Fibroblast of skin of left biceps (primary cell): ENCODE measurements at regions not wholly inside any gene's neighbourhood (a gene's known extent, or its start where the extent isn't known, plus 50 kb on each side); places are given as distances from the start of the nearest gene placed in this dataset.
"Not testable (repeated sequence)": the region's sequence is repeated elsewhere in the genome, so short reads cannot be mapped to it uniquely, and the experiment has no call there.

Experiments
- DNase-seq, 2 experiments: peaks; one replicate each; pipeline ENCODE4 v3.0.0-alpha.2; 2013; ENCODE audit warnings: low read depth in 2 of 2

DNA sequence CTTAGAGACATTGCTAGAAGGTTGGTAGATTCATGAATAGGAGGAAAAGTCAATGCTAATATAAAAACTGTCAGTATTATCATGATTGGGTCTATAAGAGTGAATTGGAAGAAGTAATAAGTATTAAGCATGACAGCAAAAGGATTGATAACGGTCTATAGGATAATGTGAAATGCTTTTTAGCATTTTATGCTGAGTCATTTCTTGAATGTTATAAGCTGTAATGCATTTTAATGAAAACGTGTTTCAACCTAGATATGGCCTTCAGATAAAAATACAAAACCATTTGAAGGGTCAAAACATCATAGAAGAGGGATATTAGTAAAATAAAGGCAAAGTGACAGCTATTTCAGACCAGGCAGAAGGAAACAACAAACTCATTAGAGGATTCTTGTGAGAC lies 353.5 kb downstream of the SH2D1A start:
- DNase-seq, result no peak

DNA sequence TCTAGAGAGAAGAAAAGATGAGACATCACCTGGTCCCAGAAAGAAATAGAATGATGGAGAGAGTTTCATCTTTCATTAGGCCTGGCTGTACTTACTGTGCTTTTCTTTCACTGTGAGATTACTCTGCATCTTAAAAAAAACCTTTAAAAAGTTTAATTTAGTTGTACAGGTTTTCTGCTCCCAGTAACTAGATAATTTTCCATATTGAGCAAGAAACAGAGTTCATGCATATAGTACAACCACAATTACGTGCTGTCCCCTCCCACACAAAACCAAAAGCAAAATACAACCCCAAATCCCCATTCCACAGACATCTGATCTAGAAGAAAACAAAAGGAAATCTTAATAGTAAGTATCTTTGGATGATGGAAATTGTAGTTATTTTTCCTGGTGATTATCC lies 371.2 kb downstream of the SH2D1A start:
- DNase-seq, result no peak

DNA sequence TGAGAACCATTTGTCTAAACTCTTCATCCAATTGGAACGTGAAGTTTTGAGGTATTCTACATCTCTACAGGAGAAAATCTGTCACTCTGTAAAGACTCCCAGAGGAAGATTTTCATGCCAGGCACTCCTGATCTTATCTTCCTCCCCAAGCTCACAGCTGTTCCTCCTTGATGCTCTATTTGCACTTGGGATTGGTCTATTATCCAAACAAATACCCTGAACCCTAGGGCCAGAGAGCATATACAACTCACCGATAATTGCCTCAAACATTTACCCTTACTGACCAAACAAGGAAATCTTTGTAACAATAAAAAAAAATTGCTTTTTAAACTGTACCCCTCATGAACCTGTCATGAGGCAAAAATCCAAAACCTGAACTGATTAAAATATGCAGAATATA lies 372.7 kb downstream of the SH2D1A start:
- no peak for DNase-seq

DNA sequence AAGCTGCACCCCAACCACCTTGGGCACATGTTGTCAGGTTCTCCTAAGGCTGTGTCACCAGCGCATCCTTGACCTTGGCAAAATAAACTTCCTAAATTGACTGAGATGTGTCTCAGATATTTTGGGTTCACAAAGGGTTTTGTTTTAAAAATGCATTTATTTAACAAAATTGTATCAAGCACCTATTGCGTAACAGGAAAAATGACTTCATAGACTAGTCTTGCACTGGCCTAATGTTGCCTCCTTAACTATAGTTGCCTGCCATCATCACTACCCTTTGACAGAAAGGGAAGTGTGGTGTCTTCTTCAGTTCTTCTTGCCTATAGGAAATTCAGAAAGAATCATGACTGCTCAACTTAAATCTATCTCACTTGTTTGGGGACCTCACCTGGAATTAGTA lies 374.2 kb downstream of the SH2D1A start:
- DNase-seq, result no peak

DNA sequence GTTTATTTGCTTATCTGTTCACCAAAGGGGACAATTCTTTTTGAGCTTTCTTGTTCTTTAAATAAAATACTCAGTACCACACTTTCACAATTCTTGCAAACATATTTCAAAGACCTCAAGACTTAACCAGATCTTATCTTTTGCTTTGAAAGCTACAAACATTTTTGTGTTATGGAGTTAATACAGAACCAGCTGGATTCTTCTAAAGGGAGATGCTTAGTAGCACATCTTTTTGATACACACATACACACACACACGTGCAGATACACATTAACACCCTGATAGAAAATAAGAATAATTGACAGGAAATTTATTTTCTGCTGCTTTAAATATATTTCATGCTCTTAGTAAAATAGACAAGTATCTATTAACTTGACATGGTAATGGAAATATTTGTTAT lies 379.1 kb downstream of the SH2D1A start:
- DNase-seq, result no peak

DNA sequence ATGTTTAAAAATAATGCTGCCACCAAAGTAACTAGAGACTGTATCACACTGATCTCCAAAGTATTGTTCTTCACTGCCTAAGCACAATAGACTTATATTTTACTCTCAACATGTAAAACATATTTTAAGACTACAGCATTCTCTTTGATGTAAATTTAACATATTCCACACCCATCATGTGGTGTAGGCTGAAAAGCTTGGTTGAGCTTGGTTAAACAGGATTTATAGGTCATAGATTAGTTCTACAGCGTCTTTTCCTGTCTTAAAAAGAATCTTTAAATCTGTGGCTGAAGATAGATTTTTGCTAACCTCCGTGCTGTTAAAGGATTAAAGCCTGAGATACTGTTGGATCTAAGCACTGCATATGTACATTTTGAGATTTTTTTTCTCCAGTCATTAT lies 379.9 kb downstream of the SH2D1A start:
- DNase-seq, result no peak

DNA sequence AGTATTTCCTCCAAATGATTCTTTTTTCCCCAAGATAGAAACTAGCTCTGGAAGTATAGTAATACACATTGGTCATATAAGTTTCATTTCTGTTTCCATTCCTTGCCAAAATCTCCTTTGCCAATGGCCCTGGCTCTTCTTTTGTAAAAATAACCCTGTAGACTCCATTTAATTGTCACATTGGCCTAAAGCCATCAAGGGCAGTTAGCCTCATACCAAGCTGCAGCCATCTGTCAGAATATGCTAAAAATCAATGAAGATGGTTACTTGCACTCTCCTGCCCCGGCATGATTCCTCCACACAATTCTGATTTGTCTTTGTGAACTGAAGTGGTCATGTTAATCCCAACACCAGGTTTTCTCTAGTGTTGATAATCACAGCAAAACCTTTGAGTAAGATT lies 380.5 kb downstream of the SH2D1A start:
- no peak for DNase-seq

DNA sequence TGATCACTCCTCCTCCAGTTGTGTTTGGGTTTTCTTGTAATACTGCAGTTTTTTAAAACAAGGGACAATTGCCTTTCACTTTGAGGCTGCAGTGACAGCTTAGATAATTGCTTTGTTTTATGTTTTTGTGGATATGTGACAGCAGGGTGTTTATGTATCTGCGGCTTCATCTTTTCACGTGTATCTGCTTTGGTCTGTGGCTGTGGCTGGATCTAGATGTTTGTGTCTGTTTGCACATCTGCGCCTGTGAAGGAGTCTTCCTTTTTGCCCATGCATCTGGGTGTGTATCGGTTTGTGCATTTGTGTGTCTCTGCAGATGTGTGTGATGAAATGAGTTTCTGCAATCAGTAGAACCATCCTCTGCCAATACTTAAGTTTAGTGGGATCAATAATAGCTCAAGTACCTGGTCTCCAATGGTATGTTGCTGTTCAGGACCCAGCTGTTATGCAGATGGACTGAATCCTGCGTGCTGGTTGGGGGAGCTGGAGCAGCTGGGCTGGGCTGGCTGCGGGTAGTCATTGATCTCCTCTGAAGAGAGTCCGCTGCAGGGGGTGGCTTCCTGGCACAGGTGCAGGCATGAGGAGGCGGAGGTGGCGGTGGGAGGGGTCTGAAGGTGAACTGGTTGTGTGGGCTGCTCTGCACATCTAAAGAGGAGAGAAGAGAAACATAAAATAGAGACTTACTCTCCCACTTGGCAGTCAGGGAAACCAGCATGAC lies 390.3 kb downstream of the SH2D1A start:
- no peak for DNase-seq

DNA sequence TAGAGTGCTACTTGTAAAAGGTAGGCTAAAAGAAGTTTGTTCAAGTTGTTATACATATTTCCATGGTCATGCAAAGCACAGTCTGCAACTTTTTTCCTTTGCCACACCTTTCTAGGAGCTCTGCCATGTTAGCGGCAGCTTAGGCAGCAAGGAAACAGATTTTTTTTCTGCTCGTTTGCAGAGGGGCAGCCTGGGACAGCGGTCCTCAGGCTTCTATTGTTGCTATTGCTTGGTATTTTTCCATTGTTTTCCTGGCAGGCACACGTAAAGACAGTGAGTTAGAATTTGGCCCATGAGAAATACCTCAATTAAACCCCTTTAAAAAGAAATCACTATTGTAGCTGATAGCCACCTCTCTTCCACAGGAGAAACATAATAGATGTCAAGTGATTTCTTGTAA lies 391.4 kb downstream of the SH2D1A start:
- DNase-seq, result no peak

DNA sequence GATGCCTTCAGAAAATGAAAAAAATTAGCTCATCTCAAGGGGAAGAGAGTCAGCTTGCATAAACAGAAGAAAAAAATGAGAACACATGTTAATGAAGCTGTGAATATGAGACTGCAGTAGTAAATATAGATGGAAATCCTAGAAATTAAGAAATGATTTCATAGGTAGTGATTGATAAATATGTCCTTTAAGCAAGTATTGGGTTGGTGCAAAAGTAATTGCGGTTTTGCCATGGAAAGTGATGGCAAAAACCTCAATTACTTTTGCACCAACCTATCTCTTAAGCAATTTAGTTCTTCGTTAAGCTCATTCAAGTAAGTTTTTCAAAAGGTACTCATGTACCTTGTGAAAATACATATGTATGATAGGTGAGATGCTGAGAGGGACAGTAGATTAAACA lies 400.9 kb downstream of the SH2D1A start:
- DNase-seq, result no peak

DNA sequence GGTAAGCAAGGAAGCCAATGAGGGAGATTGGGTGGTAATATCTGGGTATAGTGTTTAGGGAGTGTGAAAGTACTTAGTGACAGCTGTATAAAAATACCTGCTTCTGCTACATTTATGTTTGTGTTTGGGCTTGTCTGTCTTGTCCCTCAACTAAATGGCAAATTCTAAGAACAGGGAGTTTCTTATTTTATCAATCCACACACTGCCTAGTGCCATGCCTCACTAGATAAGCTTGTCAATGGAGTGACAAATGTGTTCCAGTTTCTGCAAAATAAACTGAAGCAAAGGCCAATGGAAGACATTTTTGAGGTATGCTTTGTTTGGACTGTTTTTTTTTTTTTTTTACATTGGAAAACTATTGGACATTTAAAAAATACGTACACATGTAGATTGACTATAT lies 418.0 kb downstream of the SH2D1A start:
- DNase-seq, result no peak

DNA sequence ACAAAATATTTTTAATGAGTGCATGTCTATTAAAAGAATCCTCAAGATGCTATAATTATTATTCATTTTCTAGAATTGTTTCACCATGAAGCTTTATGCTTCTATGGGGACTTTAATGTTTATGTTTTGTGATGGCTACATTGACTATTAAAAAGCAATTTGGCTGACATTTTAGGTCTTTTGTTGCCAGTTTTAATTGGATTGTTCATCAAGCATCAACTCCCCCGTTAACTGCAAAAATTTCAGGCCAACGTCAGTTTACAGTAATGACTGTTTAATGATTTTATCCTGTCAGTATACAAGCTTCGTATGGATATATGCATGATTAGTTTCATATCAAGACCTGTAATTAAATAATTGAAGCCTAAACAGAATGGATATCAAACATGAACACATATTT lies 422.8 kb downstream of the SH2D1A start:
- DNase-seq, result no peak

DNA sequence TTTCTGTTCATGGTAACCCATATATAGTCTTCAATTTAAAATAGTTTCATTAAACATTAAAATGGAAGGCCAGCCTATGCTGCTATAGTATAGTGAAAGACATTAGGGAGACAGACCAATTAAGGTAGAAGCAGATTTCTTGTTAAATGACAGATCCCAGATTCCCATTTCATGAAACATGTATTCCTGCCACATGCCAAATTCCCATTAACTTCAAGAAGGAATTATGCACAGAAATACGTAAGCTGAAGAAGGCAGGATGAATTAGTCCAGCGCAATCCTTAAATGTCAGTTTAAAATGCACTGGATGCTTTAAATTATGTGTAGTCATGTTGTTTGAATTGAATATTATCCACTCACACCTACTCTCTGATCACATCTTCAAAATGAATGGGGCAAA lies 424.9 kb downstream of the SH2D1A start:
- no peak for DNase-seq

DNA sequence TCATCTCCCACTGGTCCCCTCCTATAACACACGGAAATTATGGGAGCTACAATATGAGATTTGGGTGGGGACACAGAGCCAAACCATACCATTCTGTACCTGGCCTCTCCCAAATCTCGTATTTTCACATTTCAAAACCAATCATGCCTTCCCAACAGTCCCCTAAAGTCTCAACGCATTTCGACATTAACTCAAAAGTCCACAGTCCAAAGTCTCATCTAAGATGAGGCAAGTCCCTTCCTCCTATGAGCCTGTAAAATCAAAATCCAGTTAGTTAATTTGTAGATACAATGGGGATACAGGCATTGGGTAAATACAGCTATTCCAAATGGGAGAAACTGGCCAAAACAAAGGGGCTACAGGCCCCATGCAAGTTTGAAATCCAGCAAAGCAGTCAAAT lies 441.9 kb downstream of the SH2D1A start:
- DNase-seq, result not testable (repeated sequence)

DNA sequence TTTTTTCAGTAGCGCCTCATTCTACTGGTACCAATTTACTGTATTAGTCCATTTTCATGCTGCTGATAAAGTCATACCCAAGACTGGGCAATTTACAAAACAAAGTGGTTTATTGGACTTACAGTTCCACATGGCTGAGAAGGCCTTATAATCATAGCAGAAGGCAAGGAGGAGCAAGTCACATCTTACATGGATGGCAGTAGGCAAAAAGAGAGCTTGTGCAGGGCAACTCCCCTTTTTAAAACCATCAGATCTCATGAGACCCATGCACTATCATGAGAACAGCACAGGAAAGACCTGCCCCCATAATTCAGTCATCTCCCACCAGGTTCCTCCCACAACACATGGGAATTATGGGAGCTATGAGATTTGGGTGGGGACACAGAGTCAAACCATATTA lies 443.5 kb downstream of the SH2D1A start:
- not testable (repeated sequence) for DNase-seq

DNA sequence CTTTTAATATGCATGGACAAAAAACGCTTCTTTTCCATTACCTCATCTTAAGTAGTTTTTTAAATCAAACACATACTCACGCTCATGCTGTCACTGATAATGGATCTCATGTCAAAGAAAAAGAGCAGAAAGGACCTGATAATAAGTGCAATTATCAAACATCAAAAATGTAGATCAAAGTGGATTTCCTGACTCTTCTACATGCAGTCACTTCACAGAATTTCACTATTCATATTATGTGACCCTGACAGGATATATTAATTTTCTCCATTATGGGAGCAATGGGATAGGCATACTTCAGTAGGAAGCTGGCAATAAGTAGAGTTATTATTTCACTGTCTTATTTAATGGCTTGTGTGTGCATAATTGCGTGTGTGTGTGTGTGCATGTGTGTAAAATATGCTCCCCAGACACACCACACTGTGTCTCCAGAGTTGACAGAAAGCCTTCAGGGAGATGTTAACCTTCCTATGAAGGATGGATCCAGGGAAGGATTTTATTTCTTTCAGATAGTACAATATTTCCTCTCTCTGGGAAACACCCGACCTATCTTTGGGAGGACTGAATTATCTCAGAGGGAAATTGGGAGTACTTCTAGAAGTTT lies 445.2 kb downstream of the SH2D1A start:
- DNase-seq, result no peak

DNA sequence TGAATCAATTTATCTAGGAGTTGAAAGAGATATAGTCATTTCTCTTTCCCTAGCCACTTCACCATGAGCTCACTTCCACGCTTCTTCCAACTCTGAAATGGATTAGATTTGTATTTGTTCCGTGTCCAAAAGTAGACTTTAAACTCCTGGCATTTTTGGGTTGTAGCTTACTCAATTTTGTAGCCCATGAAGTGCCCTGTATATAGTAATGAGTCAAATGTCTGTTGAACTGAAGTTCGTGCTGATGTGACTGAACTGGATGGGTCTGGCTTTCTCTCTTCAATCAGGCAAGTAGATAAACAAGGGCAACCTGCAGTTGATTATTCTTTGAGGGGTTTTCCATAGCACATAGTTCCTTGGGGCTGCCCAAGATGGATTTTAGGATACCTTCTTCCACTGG lies 450.6 kb downstream of the SH2D1A start:
- DNase-seq, result no peak

DNA sequence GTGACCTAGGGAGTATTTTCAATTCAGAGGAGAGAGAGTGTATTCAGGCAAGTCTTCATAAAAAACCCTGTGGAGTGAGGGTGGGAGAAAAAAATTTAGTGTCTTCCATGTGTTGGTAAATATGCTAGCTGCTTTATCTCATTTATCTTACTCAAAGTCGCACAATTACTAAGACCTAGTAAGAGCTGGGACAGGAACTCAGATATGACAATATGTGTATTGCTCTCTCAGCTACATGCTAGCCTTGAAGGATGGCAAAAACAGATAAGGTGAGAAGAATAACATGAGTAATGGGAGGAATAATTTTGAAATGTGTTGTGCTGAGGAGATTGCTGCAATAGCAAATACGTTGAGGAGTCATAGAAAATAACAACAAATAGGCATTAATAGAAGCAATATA lies 458.6 kb downstream of the SH2D1A start:
- no peak for DNase-seq

DNA sequence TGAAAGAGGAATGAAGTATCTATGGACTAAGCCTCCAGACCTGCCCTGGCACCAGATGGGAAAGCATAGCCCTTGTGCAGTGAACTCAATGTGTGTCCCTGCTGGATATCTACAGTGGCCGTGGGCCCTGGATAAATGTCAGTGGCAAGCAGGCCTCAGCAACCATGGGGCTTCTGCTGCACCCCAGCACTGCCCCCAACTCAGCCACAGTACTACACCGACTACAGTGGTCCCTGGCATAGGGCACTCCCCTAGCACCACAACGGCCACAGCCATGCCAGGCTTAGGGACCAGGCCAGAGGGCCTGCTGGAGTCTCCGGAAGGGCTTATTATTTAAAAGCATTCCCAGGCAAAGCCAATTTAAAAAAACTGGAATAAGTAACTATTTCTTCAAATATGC lies 459.1 kb downstream of the SH2D1A start:
- no peak for DNase-seq

DNA sequence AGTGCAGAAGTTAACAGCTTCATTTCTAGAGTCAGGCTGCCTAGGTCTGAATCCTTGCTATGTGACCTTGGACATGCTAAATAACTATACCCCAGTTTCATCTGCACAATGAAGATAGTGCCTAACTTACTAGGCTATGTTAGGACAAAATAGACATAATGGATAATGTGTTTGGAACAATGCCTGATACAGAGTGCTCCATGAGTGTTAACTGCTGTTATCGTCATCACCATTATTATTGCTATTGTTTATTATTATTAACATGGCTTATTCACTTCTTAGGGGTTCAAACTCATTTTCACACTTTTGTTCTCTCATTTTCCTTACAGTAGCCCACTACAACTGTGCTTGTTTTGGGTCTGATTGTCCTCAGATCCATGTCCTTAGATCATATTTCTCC lies 467.7 kb downstream of the SH2D1A start:
- DNase-seq, result no peak

DNA sequence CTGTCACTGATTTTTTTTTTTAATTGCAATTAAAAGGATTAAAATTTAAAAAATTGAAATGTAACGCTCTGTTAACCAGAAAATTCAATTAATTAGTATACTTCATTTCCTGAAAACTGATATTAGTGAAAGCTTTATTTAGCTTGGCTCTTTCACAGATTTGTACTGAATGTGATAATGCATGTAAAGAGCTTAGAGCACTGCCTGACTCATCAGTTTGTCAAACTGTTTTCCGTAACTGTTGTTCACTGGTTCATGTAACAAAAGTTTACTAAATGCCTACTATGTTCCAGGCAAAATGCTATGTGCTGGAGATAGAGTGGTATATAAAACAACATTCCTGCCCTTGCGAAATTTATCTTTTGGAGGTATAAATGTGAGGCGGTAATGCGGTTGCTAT lies 471.7 kb downstream of the SH2D1A start:
- no peak for DNase-seq

DNA sequence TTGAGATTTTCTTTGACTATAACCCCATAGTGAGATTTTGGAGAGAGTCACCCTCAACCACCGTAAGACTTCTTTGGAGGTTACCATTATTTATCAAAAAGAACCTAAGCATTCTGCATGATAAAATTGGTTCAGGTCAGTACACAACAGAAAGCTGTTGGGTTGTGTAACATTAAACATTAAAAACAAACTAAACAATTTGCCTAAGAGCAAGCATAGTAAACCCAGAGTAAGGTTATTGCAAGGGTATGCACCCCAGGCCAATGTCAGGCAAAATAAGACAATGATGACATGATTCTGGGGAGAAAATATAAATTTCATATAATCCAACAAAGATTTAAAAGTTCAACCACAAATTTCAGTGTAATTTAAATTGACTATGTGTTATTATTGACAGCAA lies 472.4 kb downstream of the SH2D1A start:
- no peak for DNase-seq

DNA sequence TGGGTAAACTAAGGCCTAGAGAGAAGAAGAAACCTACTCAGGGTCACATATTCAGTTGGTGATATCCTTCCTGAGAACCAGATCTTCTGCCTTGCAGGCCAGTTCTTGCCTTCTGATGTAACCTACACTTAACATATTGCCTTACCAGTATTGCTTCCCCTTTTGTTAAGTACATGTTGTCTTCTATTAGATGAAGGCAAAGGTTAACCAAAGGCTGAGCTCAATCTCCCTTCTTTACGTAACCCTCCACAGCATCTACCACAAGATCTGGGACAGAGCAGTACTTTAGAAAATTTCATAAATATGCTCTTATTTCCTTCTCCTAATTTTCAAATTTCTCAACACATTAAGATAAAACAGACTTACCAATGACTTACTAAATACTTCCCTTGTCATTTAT lies 474.4 kb downstream of the SH2D1A start:
- DNase-seq, result no peak

DNA sequence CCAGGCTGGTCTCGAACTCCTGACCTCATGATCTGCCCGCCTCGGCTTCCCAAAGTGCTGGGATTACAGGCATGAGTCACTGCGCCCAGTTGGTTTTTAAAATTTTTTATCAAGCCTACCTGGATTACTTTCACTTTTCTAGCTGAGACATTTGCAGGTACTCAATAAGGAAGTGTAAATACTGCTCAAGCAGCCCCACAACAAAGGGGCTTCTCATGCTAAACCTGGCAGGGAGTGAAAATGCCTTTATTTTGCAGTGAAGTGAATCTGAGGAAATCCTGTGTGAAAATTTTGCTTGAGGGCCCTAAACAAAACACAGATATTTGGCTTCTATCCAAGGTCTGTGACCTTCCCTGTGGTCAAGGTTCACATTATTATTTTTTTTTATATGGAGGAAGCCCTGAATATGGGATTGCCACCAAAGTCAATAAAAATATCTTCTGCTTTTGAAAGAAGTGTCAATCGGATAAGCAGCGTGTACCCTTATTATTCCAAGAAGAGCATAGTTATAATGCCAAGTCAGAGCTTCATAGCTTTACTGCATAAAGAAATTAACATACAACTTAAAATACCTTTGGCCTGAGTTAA lies 481.0 kb downstream of the SH2D1A start:
- no peak for DNase-seq
